Inflammatory macrophage treated with lipopolysaccharide for 4 hours (primary cell): ENCODE measurements at regions not wholly inside any gene's neighbourhood (a gene's known extent, or its start where the extent isn't known, plus 50 kb on each side); places are given as distances from the start of the nearest gene placed in this dataset.

Experiments used
- DNase-seq: peaks from one replicate; pipeline ENCODE4 v3.0.0-alpha.2; 2020

- no peak for DNase-seq
Measured at GRCh38 chr11:95466416-95466815, 235.4 kb upstream of the SESN3 start.

- DNase-seq, result no peak
Measured at GRCh38 chr11:95465887-95466286, 234.9 kb upstream of the SESN3 start.

GRCh38 chr11:95461858-95462257 lies 230.9 kb upstream of the SESN3 start:
- no peak for DNase-seq

- no peak for DNase-seq
Measured at GRCh38 chr11:95461348-95461747, 230.3 kb upstream of the SESN3 start.

- no peak for DNase-seq
Measured at GRCh38 chr11:95459291-95460042, 228.5 kb upstream of the SESN3 start.

GRCh38 chr11:95456714-95457491 lies 225.9 kb upstream of the SESN3 start:
- no peak for DNase-seq

GRCh38 chr11:95455228-95455970 lies 224.4 kb upstream of the SESN3 start:
- DNase-seq, result no peak

- no peak for DNase-seq
Measured at GRCh38 chr11:95453616-95454171, 222.7 kb upstream of the SESN3 start.

GRCh38 chr11:95451682-95452081 lies 220.7 kb upstream of the SESN3 start:
- peak; percentile 71 for DNase-seq

- DNase-seq, result no peak
Measured at GRCh38 chr11:95451261-95451660, 220.3 kb upstream of the SESN3 start.

GRCh38 chr11:95450547-95451123 lies 219.6 kb upstream of the SESN3 start:
- DNase-seq, result no peak

- no peak for DNase-seq
Measured at GRCh38 chr11:95445746-95446333, 214.8 kb upstream of the SESN3 start.

- no peak for DNase-seq
Measured at GRCh38 chr11:95444309-95445241, 213.6 kb upstream of the SESN3 start.

GRCh38 chr11:95443386-95443785 lies 212.4 kb upstream of the SESN3 start:
- DNase-seq, result peak; percentile 16

- no peak for DNase-seq
Measured at GRCh38 chr11:95442531-95443050, 211.6 kb upstream of the SESN3 start.

GRCh38 chr11:95435628-95436353 lies 204.8 kb upstream of the SESN3 start:
- no peak for DNase-seq

- DNase-seq, result no peak
Measured at GRCh38 chr11:95435192-95435591, 204.2 kb upstream of the SESN3 start.

- DNase-seq, result no peak
Measured at GRCh38 chr11:95434489-95435057, 203.6 kb upstream of the SESN3 start.

GRCh38 chr11:95434009-95434408 lies 203.0 kb upstream of the SESN3 start:
- no peak for DNase-seq
